Mucosa of descending colon (tissue), 3 donors: ENCODE measurements at regions not wholly inside any gene's neighbourhood (a gene's known extent, or its start where the extent isn't known, plus 50 kb on each side); places are given as distances from the start of the nearest gene placed in this dataset.

Source experiments
- ATAC-seq: fragments of 200-7000 bp; cut with Tn5 transposase; one replicate; pipeline ENCODE4 v1.9.1; 2020; ENCODE audit warnings: mild to moderate bottlenecking, moderate library complexity
- DNase-seq, 3 donors: peaks; one replicate each; pipeline ENCODE4 v3.0.0-alpha.2; 2020
- H3K36me3 ChIP-seq: fragments of 200-600 bp; one replicate; pipeline ENCODE4 v1.8.0; 2021; ENCODE audit warnings: low read depth, mild to moderate bottlenecking
- H3K4me1 ChIP-seq: fragments of 200-600 bp; one replicate; pipeline ENCODE4 v1.8.0; 2021; ENCODE audit warnings: low read depth, mild to moderate bottlenecking
- H3K4me3 ChIP-seq: fragments of 200-600 bp; one replicate; pipeline ENCODE4 v1.8.0; 2021; ENCODE audit warnings: mild to moderate bottlenecking
- H3K9me3 ChIP-seq: fragments of 200-600 bp; one replicate; pipeline ENCODE4 v1.8.0; 2021; ENCODE audit warnings: mild to moderate bottlenecking
- intact Hi-C, 2 donors: fragments of 100-400 bp; cut with DNase I in 1 of 2; cut with micrococcal nuclease in 1 of 2; formaldehyde crosslinking; loops; one replicate each; pipeline versions ENCODE4 v1.11.0 to v1.11.1; 2022; cut with DNase I, micrococcal nuclease
- TF ChIP-seq, protein P1 (sequence below): fragments of 200-600 bp; IDR thresholded peaks from one replicate; pipeline ENCODE4 v1.8.0; 2022; ENCODE audit warnings: antibody characterized with exemption, mild to moderate bottlenecking
- donor health status: DM: no; HTN: no; CAD: no; lungs with moderate emphysema.
- donor health status: DM: no; HTN: no; CAD: no.
- donor health status: DM: no; HTN: yes; CAD: no.

DNA sequence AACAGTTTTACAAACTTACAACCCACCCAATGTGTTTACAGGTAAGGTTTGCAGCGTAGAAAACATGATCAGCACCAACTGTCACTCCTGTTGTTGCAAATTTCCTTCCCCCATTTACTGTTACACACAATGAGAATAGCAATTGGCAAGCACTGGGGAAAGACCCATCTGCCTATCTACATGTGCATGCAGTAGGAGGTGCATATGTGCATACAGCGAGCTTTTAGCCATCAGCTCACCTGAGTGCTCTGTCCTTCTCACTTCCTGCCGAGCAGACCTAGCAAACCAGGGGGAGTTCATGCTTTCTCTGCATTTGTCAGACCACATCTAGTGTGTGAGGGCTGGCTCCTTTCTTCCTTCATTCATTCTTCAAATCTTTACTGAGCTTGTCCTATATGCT lies 49.9 kb upstream of the ARL4C start:
- intact Hi-C loops, result loop anchor here in 1 of 2 donors (10.0 kb wide), 1 partner anchor 562 kb away; no protein-coding TSS in a partner anchor
- no peaks in the 10 kb centered on the region for H3K9me3 ChIP-seq
- H3K36me3 ChIP-seq, result no peaks in the 10 kb centered on the region
- TF ChIP-seq, protein P1, sequence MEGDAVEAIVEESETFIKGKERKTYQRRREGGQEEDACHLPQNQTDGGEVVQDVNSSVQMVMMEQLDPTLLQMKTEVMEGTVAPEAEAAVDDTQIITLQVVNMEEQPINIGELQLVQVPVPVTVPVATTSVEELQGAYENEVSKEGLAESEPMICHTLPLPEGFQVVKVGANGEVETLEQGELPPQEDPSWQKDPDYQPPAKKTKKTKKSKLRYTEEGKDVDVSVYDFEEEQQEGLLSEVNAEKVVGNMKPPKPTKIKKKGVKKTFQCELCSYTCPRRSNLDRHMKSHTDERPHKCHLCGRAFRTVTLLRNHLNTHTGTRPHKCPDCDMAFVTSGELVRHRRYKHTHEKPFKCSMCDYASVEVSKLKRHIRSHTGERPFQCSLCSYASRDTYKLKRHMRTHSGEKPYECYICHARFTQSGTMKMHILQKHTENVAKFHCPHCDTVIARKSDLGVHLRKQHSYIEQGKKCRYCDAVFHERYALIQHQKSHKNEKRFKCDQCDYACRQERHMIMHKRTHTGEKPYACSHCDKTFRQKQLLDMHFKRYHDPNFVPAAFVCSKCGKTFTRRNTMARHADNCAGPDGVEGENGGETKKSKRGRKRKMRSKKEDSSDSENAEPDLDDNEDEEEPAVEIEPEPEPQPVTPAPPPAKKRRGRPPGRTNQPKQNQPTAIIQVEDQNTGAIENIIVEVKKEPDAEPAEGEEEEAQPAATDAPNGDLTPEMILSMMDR, result no peak
- H3K4me3 ChIP-seq, result no peak overlapping the region
- peaks cover 6% of the 10 kb centered on the region for H3K4me1 ChIP-seq
- ATAC-seq (no peak), DNase-seq (no peak)
